ENCODE measurements at regions not wholly inside any gene's neighbourhood (a gene's known extent, or its start where the extent isn't known, plus 50 kb on each side); places are given as distances from the start of the nearest gene placed in this dataset.
A peak's percentile ranks its signal among the peaks of the same experiment; 100 is the strongest.
"Not testable (repeated sequence)": the region's sequence is repeated elsewhere in the genome, so short reads cannot be mapped to it uniquely, and the experiment has no call there.

- ATAC-seq = not testable (repeated sequence)
- TF ChIP-seq SNAI2 (CRISPR knock-in tag; IDR thresholded peaks at IDR 0.05) = 0 out of 2 replicates have a peak, but pooled peaks have one; percentile 31
These were observed 332.5 kb downstream of the QKI start for GRCh38 chr6:163747058-163747457.

GRCh38 chr6:163745536-163746400, 331.2 kb downstream of the QKI start:
- TF ChIP-seq TOX (CRISPR knock-in tag; IDR thresholded peaks at IDR 0.05; ENCODE audit: borderline replicate concordance) (no peak), PATZ1 (CRISPR knock-in tag; IDR thresholded peaks at IDR 0.05; ENCODE audit: borderline replicate concordance) (0 out of 2 replicates have a peak, but pooled peaks have one; percentile 33), PPARA (CRISPR knock-in tag; IDR thresholded peaks at IDR 0.05; ENCODE audit: borderline replicate concordance) (no peak), CSDC2 (CRISPR knock-in tag; IDR thresholded peaks at IDR 0.05) (peak; percentile 71; the same call in 1 of the 2 replicates), ZNF8 (CRISPR knock-in tag; IDR thresholded peaks at IDR 0.05) (no peak), SNAI2 (CRISPR knock-in tag; IDR thresholded peaks at IDR 0.05) (peak; percentile 76; the same call in 1 of the 2 replicates), CREB5 (CRISPR knock-in tag; IDR thresholded peaks at IDR 0.05; ENCODE audit: low read depth) (peak; percentile 100), ZFP30 (CRISPR knock-in tag; IDR thresholded peaks at IDR 0.05) (no peak), ARNTL (CRISPR knock-in tag; IDR thresholded peaks at IDR 0.05; ENCODE audit: borderline replicate concordance, low read depth) (no peak), ESRRG (CRISPR knock-in tag; IDR thresholded peaks at IDR 0.05) (no peak), GLIS3 (CRISPR knock-in tag; IDR thresholded peaks at IDR 0.05) (peak; percentile 61; the same call in 1 of the 2 replicates), ZC3H10 (CRISPR knock-in tag; IDR thresholded peaks at IDR 0.05) (no peak), CSRNP3 (CRISPR knock-in tag; IDR thresholded peaks at IDR 0.05) (0 out of 2 replicates have a peak, but pooled peaks have one; percentile 52), ZNF565 (CRISPR knock-in tag; conservative IDR thresholded peaks at IDR 0.05; ENCODE audit: low read depth) (no peak), TCF4 (CRISPR knock-in tag; IDR thresholded peaks at IDR 0.05; ENCODE audit: borderline replicate concordance) (0 out of 2 replicates have a peak, but pooled peaks have one; percentile 25), TSHZ2 (CRISPR knock-in tag; IDR thresholded peaks at IDR 0.05) (peak; percentile 77; the same call in 1 of the 2 replicates), POU6F1 (CRISPR knock-in tag; IDR thresholded peaks at IDR 0.05; ENCODE audit: borderline replicate concordance, low read depth) (no peak), ZFP3 (CRISPR knock-in tag; IDR thresholded peaks at IDR 0.05) (peak; percentile 84; the same call in 1 of the 2 replicates), BACH2 (CRISPR knock-in tag; IDR thresholded peaks at IDR 0.05; ENCODE audit: borderline replicate concordance) (no peak), OSR1 (CRISPR knock-in tag; IDR thresholded peaks at IDR 0.05) (no peak), ISL1 (CRISPR knock-in tag; IDR thresholded peaks at IDR 0.05) (peak; percentile 91), ZNF70 (CRISPR knock-in tag; IDR thresholded peaks at IDR 0.05) (no peak), RARB (CRISPR knock-in tag; IDR thresholded peaks at IDR 0.05) (no peak)
- peak; percentile 71 for ATAC-seq

Data from SK-N-SH treated with all-trans-retinoic acid at 6 μM for 48 hours (cell line).